Embryonic facial prominence (tissue), 1 donor: ENCODE measurements at regions not wholly inside any gene's neighbourhood (a gene's known extent, or its start where the extent isn't known, plus 50 kb on each side); places are given as distances from the start of the nearest gene placed in this dataset.
"Not testable (repeated sequence)": the region's sequence is repeated elsewhere in the genome, so short reads cannot be mapped to it uniquely, and the experiment has no call there.

Source experiments
- DNase-seq: peaks from one replicate; pipeline ENCODE4 v3.0.0-alpha.2; 2016; ENCODE audit errors: extremely low spot score

GRCh38 chr18:1846640-1847039 is 724.7 kb downstream of the METTL4 start:
- DNase-seq, result no peak

- no peak for DNase-seq
These were observed 722.6 kb downstream of the METTL4 start for GRCh38 chr18:1848716-1849115.

GRCh38 chr18:1849386-1849785 is 721.9 kb downstream of the METTL4 start:
- no peak for DNase-seq

- not testable (repeated sequence) for DNase-seq
These were observed 714.0 kb downstream of the METTL4 start for GRCh38 chr18:1857281-1857680.

- no peak for DNase-seq
These were observed 709.8 kb downstream of the METTL4 start for GRCh38 chr18:1861473-1861872.

GRCh38 chr18:1865869-1866268 is 705.4 kb downstream of the METTL4 start:
- DNase-seq, result no peak

- DNase-seq, result no peak
These were observed 699.0 kb downstream of the METTL4 start for GRCh38 chr18:1872274-1872673.

GRCh38 chr18:1875219-1875618 is 696.1 kb downstream of the METTL4 start:
- DNase-seq, result no peak

GRCh38 chr18:1884623-1885022 is 686.7 kb downstream of the METTL4 start:
- no peak for DNase-seq

GRCh38 chr18:1891641-1892040 is 679.7 kb downstream of the METTL4 start:
- DNase-seq, result no peak

- no peak for DNase-seq
These were observed 679.1 kb downstream of the METTL4 start for GRCh38 chr18:1892191-1892590.

- DNase-seq, result no peak
These were observed 675.7 kb downstream of the METTL4 start for GRCh38 chr18:1895456-1896185.

GRCh38 chr18:1906421-1906820 is 664.9 kb downstream of the METTL4 start:
- no peak for DNase-seq

- DNase-seq, result no peak
These were observed 663.7 kb downstream of the METTL4 start for GRCh38 chr18:1907470-1908206.

GRCh38 chr18:1914489-1914888 is 656.8 kb downstream of the METTL4 start:
- DNase-seq, result no peak

GRCh38 chr18:1916869-1917523 is 654.3 kb downstream of the METTL4 start:
- DNase-seq, result no peak

GRCh38 chr18:1917569-1917968 is 653.7 kb downstream of the METTL4 start:
- no peak for DNase-seq

- no peak for DNase-seq
These were observed 649.2 kb downstream of the METTL4 start for GRCh38 chr18:1922066-1922465.

- DNase-seq, result no peak
These were observed 642.6 kb downstream of the METTL4 start for GRCh38 chr18:1928711-1929110.

- no peak for DNase-seq
These were observed 641.6 kb downstream of the METTL4 start for GRCh38 chr18:1929720-1930119.

- no peak for DNase-seq
These were observed 640.7 kb downstream of the METTL4 start for GRCh38 chr18:1930291-1931270.

GRCh38 chr18:1952486-1952885 is 618.8 kb downstream of the METTL4 start:
- no peak for DNase-seq
